ENCODE measurements at regions not wholly inside any gene's neighbourhood (a gene's known extent, or its start where the extent isn't known, plus 50 kb on each side); places are given as distances from the start of the nearest gene placed in this dataset.

GRCh38 chrX:151488677-151489076 is 74.8 kb upstream of the PASD1 start:
- WGBS (ENCODE audit: insufficient coverage), result 0% methylated on average over 1 of the region's 2 CpGs
- DNase-seq, result peak; percentile 3 to 40 (median 5)
- intact Hi-C loops (cut with micrococcal nuclease), result no loop called here
- Histone ChIP-seq H3K79me2 (ENCODE audit: insufficient read depth, low read length) (no peaks in the 10 kb centered on the region), H3K9me3 (replicated peaks in 1 of 2; ENCODE audit: control insufficient read depth in 1 of 2, insufficient read depth in 1 of 2, low read length in 2 of 2) (no peaks in the 10 kb centered on the region), H4K20me1 (ENCODE audit: insufficient read depth, low read length) (no peaks in the 10 kb centered on the region), H3K4me1 (ENCODE audit: control insufficient read depth in 1 of 2, insufficient read depth in 2 of 2, low read length in 2 of 2) (no peaks in the 10 kb centered on the region), H3K36me3 (replicated peaks in 1 of 2; ENCODE audit: control insufficient read depth in 1 of 2, insufficient read depth in 2 of 2, low read length in 2 of 2) (no peaks in the 10 kb centered on the region), H3K9ac (ENCODE audit: insufficient read depth, low read length, poor library complexity, severe bottlenecking) (no peak overlapping the region), H2AFZ (ENCODE audit: insufficient read depth, low read depth, low read length, poor library complexity, severe bottlenecking) (no peak overlapping the region), H3K27ac (ENCODE audit: low read depth in 1 of 2, low read length in 2 of 2) (no peak overlapping the region), H3K4me3 (replicated peaks in 1 of 3; ENCODE audit: low read depth in 2 of 3, low read length in 3 of 3) (no peak overlapping the region), H3K4me2 (replicated peaks; ENCODE audit: extremely low read depth, low read length, poor library complexity, severe bottlenecking) (no peak overlapping the region), H3K27me3 (ENCODE audit: control insufficient read depth in 2 of 2, insufficient read depth in 2 of 2, low read length in 2 of 2) (no peaks in the 10 kb centered on the region)
- Mint-ChIP-seq H3K27ac (no peak overlapping the region), H3K4me3 (no peak overlapping the region), H3K27me3 (ENCODE audit: low read depth in 3 of 3) (peaks cover 0 to 7% (median 0%) of the 10 kb centered on the region in 3 donors), H3K9me3 (peaks cover 0 to 3% (median 0%) of the 10 kb centered on the region in 7 donors), H3K4me1 (peaks cover 2% of the 10 kb centered on the region), H3K36me3 (no peaks in the 10 kb centered on the region)
- no peak for TF ChIP-seq CTCF (IDR thresholded peaks at IDR 0.05)

- no peaks in the 10 kb centered on the region for H3K4me1 Mint-ChIP-seq
- no peak overlapping the region for H2AFZ ChIP-seq (ENCODE audit: insufficient read depth, low read depth, low read length, poor library complexity, severe bottlenecking)
- TF ChIP-seq CTCF (IDR thresholded peaks at IDR 0.05), result no peak
- H3K36me3 Mint-ChIP-seq, result no peaks in the 10 kb centered on the region
- no peaks in the 10 kb centered on the region for H3K36me3 ChIP-seq (replicated peaks in 1 of 2; ENCODE audit: control insufficient read depth in 1 of 2, insufficient read depth in 2 of 2, low read length in 2 of 2)
- no peak overlapping the region for H3K4me3 ChIP-seq (replicated peaks in 1 of 3; ENCODE audit: low read depth in 2 of 3, low read length in 3 of 3)
- H3K27me3 ChIP-seq (ENCODE audit: control insufficient read depth in 2 of 2, insufficient read depth in 2 of 2, low read length in 2 of 2), result no peaks in the 10 kb centered on the region
- no peak for DNase-seq
- H3K27me3 Mint-ChIP-seq (ENCODE audit: low read depth in 3 of 3), result peaks cover 5 to 8% (median 5%) of the 10 kb centered on the region in 3 donors
- 60% methylated on average over 1 of the region's 2 CpGs for WGBS (ENCODE audit: insufficient coverage)
- H3K9me3 Mint-ChIP-seq, result no peaks in the 10 kb centered on the region
- intact Hi-C loops (cut with micrococcal nuclease), result no loop called here
- no peaks in the 10 kb centered on the region for H3K9me3 ChIP-seq (replicated peaks in 1 of 2; ENCODE audit: control insufficient read depth in 1 of 2, insufficient read depth in 1 of 2, low read length in 2 of 2)
- H3K9ac ChIP-seq (ENCODE audit: insufficient read depth, low read length, poor library complexity, severe bottlenecking), result no peak overlapping the region
- H3K4me1 ChIP-seq (ENCODE audit: control insufficient read depth in 1 of 2, insufficient read depth in 2 of 2, low read length in 2 of 2), result no peaks in the 10 kb centered on the region
- H3K27ac ChIP-seq (ENCODE audit: low read depth in 1 of 2, low read length in 2 of 2), result no peak overlapping the region
- no peaks in the 10 kb centered on the region for H3K79me2 ChIP-seq (ENCODE audit: insufficient read depth, low read length)
- H3K4me3 Mint-ChIP-seq, result no peak overlapping the region
- no peak overlapping the region for H3K27ac Mint-ChIP-seq
- H4K20me1 ChIP-seq (ENCODE audit: insufficient read depth, low read length), result no peaks in the 10 kb centered on the region
- no peak overlapping the region for H3K4me2 ChIP-seq (replicated peaks; ENCODE audit: extremely low read depth, low read length, poor library complexity, severe bottlenecking)
Measured at GRCh38 chrX:151505796-151506195, 57.7 kb upstream of the PASD1 start.
